GM23338 (cell line): ENCODE measurements at regions not wholly inside any gene's neighbourhood (a gene's known extent, or its start where the extent isn't known, plus 50 kb on each side); places are given as distances from the start of the nearest gene placed in this dataset.

Experiments
- ATAC-seq: fragments of 200-7000 bp; cut with Tn5 transposase; 3 replicates; pipeline ENCODE4 v1.9.1; 2020
- DNase-seq: peaks from one replicate; pipeline ENCODE4 v3.0.0-alpha.2; 2015; ENCODE audit warnings: low spot score
- H2AFZ ChIP-seq: fragments of 200-600 bp; sonication (generic); 2 replicates; pipeline ENCODE4 v1.8.0; 2016; ENCODE audit warnings: antibody characterized with exemption, mild to moderate bottlenecking, moderate library complexity
- H3F3A ChIP-seq: fragments of 200-600 bp; sonication (generic); replicated peaks from 2 replicates; pipeline ENCODE4 v1.8.0; 2017; ENCODE audit warnings: antibody characterized with exemption, mixed run types, low read depth
- H3K27ac ChIP-seq: fragments of 200-600 bp; sonication (generic); 2 replicates; pipeline ENCODE4 v1.6.1; 2016; ENCODE audit warnings: low read depth
- H3K27me3 ChIP-seq: fragments of 200-600 bp; sonication (generic); 2 replicates; pipeline ENCODE4 v1.8.0; 2016; ENCODE audit warnings: mild to moderate bottlenecking, mixed run types, moderate library complexity; ENCODE audit not compliant: insufficient read depth
- H3K36me3 ChIP-seq: fragments of 200-600 bp; sonication (generic); 2 replicates; pipeline ENCODE4 v1.8.0; 2016; ENCODE audit warnings: mild to moderate bottlenecking; ENCODE audit not compliant: insufficient read depth
- H3K4me1 ChIP-seq: fragments of 200-600 bp; sonication (generic); 2 replicates; pipeline ENCODE4 v1.8.0; 2016; ENCODE audit warnings: mild to moderate bottlenecking, moderate library complexity; ENCODE audit not compliant: insufficient read depth
- H3K4me2 ChIP-seq: fragments of 200-600 bp; sonication (generic); 2 replicates; pipeline ENCODE4 v1.7.1; 2017; ENCODE audit warnings: mixed run types
- H3K4me3 ChIP-seq: fragments of 200-600 bp; sonication (generic); 2 replicates; pipeline ENCODE4 v1.6.1; 2016; ENCODE audit warnings: mixed run types
- H3K79me2 ChIP-seq: fragments of 200-600 bp; sonication (generic); replicated peaks from 2 replicates; pipeline ENCODE4 v1.8.0; 2017; ENCODE audit warnings: mild to moderate bottlenecking; ENCODE audit not compliant: insufficient read depth
- H3K9me2 ChIP-seq: fragments of 200-600 bp; sonication (generic); 2 replicates; pipeline ENCODE4 v1.8.0; 2017; ENCODE audit not compliant: insufficient read depth
- H4K20me1 ChIP-seq: fragments of 200-600 bp; sonication (generic); replicated peaks from 2 replicates; pipeline ENCODE4 v1.8.0; 2017; ENCODE audit warnings: mild to moderate bottlenecking; ENCODE audit not compliant: insufficient read depth
- H3K27ac Mint-ChIP-seq: 2 replicates; pipeline ENCODE4 v1.8.0; 2020; ENCODE audit warnings: inconsistent platforms, mild to moderate bottlenecking, moderate library complexity, mixed read lengths
- H3K27me3 Mint-ChIP-seq: 3 replicates; pipeline ENCODE4 v1.8.0; 2022; ENCODE audit warnings: low read depth, mild to moderate bottlenecking, moderate library complexity, mixed read lengths, inconsistent platforms; ENCODE audit not compliant: insufficient read depth, poor library complexity
- H3K36me3 Mint-ChIP-seq: 3 replicates; pipeline ENCODE4 v1.8.0; 2021; ENCODE audit warnings: low read depth, mild to moderate bottlenecking, inconsistent platforms, moderate library complexity, mixed read lengths
- H3K4me1 Mint-ChIP-seq: 3 replicates; pipeline ENCODE4 v1.8.0; 2020; ENCODE audit warnings: mild to moderate bottlenecking, inconsistent platforms, mixed read lengths
- H3K4me3 Mint-ChIP-seq: 3 replicates; pipeline ENCODE4 v1.8.0; 2021; ENCODE audit warnings: moderate library complexity, mild to moderate bottlenecking, inconsistent platforms, mixed read lengths
- H3K9me3 Mint-ChIP-seq: 3 replicates; pipeline ENCODE4 v1.8.0; 2020; ENCODE audit warnings: moderate library complexity, mild to moderate bottlenecking, inconsistent platforms, mixed read lengths
- CREB1 ChIP-seq: fragments of 250-450 bp; sonication (Bioruptor Pico); IDR thresholded peaks from 2 replicates; pipeline ENCODE4 v1.5.0; 2020; ENCODE audit warnings: low read depth, mild to moderate bottlenecking, moderate library complexity
- EZH2 ChIP-seq: fragments of 200-600 bp; sonication (generic); IDR thresholded peaks from one replicate; pipeline ENCODE4 v1.8.0; 2017; ENCODE audit warnings: antibody characterized with exemption, mild to moderate bottlenecking, low read depth; ENCODE audit not compliant: unreplicated experiment
- EZH2phosphoT487 ChIP-seq: fragments of 200-600 bp; sonication (generic); IDR thresholded peaks from one replicate; pipeline ENCODE4 v1.8.1; 2018; ENCODE audit warnings: antibody characterized with exemption; ENCODE audit not compliant: unreplicated experiment
- JUNB ChIP-seq: IDR thresholded peaks from one replicate; pipeline ENCODE4 v1.6.1; 2016; ENCODE audit warnings: antibody characterized with exemption; ENCODE audit not compliant: unreplicated experiment
- NANOG ChIP-seq: IDR thresholded peaks from 2 replicates; pipeline ENCODE4 v1.6.1; 2016; ENCODE audit warnings: antibody characterized with exemption, borderline replicate concordance
- POLR2AphosphoS5 ChIP-seq: IDR thresholded peaks from 2 replicates; pipeline ENCODE4 v1.6.1; 2016; ENCODE audit warnings: antibody characterized with exemption, low read depth
- STAT1 ChIP-seq: IDR thresholded peaks from one replicate; pipeline ENCODE4 v1.6.1; 2016; ENCODE audit warnings: antibody characterized with exemption; ENCODE audit not compliant: unreplicated experiment
- ZNF114 ChIP-seq: fragments of 250-450 bp; sonication (Bioruptor Pico); IDR thresholded peaks from 2 replicates; pipeline ENCODE4 v1.5.0; 2020; ENCODE audit warnings: mild to moderate bottlenecking, moderate library complexity
- ZNF331 ChIP-seq: fragments of 250-450 bp; sonication (Bioruptor Pico); IDR thresholded peaks from 2 replicates; pipeline ENCODE4 v1.5.0; 2020; ENCODE audit warnings: low read depth, mild to moderate bottlenecking, moderate library complexity
- TF ChIP-seq, protein P1 (sequence below): IDR thresholded peaks from one replicate; pipeline ENCODE4 v1.6.1; 2018; ENCODE audit warnings: antibody characterized with exemption; ENCODE audit not compliant: unreplicated experiment
- TF ChIP-seq, protein P2 (sequence below): fragments of 250-450 bp; sonication (Bioruptor Pico); IDR thresholded peaks from 2 replicates; pipeline ENCODE4 v1.5.0; 2020; ENCODE audit warnings: mild to moderate bottlenecking, moderate library complexity
- TF ChIP-seq, protein P3 (sequence below): IDR thresholded peaks from 2 replicates; pipeline ENCODE4 v1.6.1; 2016; ENCODE audit warnings: antibody characterized with exemption
- TF ChIP-seq, protein P4 (sequence below), 2 experiments: fragments of 200-600 bp in 1 of 2; sonication (generic) in 1 of 2; conservative IDR thresholded peaks; 2 replicates each; pipeline versions ENCODE4 v1.5.1 to v1.6.1; 2016 to 2017; ENCODE audit warnings: antibody characterized with exemption in 2 of 2, low read depth in 2 of 2, mild to moderate bottlenecking in 2 of 2, moderate library complexity in 1 of 2

DNA sequence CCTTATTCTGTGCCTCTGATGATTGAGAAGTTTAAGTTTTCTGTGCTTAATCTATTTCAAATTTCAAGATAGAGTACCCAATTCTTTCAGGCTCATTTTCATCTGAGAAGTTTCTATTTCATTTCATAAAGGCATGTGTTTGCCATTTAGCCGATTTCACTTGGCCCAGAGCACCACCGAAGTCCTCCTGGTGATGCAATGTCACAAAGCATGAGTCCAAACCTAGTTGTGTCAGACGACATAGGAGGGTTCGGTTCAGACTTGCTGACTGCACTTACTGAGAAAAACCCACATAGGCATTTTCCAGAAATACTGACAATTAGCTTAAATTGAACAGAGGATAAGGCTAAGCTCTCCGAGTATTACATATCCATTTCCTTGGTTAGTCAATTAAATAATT lies 152.4 kb upstream of the FAR2 start:
- H3K27ac Mint-ChIP-seq, result no peak overlapping the region
- H3K4me3 Mint-ChIP-seq, result no peak overlapping the region
- no peaks in the 10 kb centered on the region for H3K27me3 Mint-ChIP-seq

More for the DNA sequence above, 152.4 kb upstream of the FAR2 start:
- no peaks in the 10 kb centered on the region for H3K4me1 ChIP-seq
- no peaks in the 10 kb centered on the region for H3K79me2 ChIP-seq
- TF ChIP-seq ZNF114 (no peak), JUNB (no peak), ZNF331 (CRISPR knock-in tag) (no peak), EZH2 (no peak), NANOG (no peak), STAT1 (no peak), EZH2phosphoT487 (no peak), CREB1 (CRISPR knock-in tag) (no peak), POLR2AphosphoS5 (no peak)
- TF ChIP-seq, protein P1, sequence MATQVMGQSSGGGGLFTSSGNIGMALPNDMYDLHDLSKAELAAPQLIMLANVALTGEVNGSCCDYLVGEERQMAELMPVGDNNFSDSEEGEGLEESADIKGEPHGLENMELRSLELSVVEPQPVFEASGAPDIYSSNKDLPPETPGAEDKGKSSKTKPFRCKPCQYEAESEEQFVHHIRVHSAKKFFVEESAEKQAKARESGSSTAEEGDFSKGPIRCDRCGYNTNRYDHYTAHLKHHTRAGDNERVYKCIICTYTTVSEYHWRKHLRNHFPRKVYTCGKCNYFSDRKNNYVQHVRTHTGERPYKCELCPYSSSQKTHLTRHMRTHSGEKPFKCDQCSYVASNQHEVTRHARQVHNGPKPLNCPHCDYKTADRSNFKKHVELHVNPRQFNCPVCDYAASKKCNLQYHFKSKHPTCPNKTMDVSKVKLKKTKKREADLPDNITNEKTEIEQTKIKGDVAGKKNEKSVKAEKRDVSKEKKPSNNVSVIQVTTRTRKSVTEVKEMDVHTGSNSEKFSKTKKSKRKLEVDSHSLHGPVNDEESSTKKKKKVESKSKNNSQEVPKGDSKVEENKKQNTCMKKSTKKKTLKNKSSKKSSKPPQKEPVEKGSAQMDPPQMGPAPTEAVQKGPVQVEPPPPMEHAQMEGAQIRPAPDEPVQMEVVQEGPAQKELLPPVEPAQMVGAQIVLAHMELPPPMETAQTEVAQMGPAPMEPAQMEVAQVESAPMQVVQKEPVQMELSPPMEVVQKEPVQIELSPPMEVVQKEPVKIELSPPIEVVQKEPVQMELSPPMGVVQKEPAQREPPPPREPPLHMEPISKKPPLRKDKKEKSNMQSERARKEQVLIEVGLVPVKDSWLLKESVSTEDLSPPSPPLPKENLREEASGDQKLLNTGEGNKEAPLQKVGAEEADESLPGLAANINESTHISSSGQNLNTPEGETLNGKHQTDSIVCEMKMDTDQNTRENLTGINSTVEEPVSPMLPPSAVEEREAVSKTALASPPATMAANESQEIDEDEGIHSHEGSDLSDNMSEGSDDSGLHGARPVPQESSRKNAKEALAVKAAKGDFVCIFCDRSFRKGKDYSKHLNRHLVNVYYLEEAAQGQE, result no peak
- TF ChIP-seq, protein P2, sequence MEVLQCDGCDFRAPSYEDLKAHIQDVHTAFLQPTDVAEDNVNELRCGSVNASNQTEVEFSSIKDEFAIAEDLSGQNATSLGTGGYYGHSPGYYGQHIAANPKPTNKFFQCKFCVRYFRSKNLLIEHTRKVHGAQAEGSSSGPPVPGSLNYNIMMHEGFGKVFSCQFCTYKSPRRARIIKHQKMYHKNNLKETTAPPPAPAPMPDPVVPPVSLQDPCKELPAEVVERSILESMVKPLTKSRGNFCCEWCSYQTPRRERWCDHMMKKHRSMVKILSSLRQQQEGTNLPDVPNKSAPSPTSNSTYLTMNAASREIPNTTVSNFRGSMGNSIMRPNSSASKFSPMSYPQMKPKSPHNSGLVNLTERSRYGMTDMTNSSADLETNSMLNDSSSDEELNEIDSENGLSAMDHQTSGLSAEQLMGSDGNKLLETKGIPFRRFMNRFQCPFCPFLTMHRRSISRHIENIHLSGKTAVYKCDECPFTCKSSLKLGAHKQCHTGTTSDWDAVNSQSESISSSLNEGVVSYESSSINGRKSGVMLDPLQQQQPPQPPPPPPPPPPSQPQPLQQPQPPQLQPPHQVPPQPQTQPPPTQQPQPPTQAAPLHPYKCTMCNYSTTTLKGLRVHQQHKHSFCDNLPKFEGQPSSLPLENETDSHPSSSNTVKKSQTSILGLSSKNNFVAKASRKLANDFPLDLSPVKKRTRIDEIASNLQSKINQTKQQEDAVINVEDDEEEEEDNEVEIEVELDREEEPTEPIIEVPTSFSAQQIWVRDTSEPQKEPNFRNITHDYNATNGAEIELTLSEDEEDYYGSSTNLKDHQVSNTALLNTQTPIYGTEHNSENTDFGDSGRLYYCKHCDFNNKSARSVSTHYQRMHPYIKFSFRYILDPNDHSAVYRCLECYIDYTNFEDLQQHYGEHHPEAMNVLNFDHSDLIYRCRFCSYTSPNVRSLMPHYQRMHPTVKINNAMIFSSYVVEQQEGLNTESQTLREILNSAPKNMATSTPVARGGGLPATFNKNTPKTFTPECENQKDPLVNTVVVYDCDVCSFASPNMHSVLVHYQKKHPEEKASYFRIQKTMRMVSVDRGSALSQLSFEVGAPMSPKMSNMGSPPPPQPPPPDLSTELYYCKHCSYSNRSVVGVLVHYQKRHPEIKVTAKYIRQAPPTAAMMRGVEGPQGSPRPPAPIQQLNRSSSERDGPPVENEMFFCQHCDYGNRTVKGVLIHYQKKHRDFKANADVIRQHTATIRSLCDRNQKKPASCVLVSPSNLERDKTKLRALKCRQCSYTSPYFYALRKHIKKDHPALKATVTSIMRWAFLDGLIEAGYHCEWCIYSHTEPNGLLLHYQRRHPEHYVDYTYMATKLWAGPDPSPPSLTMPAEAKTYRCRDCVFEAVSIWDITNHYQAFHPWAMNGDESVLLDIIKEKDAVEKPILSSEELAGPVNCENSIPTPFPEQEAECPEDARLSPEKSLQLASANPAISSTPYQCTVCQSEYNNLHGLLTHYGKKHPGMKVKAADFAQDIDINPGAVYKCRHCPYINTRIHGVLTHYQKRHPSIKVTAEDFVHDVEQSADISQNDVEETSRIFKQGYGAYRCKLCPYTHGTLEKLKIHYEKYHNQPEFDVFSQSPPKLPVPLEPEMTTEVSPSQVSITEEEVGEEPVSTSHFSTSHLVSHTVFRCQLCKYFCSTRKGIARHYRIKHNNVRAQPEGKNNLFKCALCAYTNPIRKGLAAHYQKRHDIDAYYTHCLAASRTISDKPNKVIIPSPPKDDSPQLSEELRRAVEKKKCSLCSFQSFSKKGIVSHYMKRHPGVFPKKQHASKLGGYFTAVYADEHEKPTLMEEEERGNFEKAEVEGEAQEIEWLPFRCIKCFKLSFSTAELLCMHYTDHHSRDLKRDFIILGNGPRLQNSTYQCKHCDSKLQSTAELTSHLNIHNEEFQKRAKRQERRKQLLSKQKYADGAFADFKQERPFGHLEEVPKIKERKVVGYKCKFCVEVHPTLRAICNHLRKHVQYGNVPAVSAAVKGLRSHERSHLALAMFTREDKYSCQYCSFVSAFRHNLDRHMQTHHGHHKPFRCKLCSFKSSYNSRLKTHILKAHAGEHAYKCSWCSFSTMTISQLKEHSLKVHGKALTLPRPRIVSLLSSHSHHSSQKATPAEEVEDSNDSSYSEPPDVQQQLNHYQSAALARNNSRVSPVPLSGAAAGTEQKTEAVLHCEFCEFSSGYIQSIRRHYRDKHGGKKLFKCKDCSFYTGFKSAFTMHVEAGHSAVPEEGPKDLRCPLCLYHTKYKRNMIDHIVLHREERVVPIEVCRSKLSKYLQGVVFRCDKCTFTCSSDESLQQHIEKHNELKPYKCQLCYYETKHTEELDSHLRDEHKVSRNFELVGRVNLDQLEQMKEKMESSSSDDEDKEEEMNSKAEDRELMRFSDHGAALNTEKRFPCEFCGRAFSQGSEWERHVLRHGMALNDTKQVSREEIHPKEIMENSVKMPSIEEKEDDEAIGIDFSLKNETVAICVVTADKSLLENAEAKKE (CRISPR knock-in tag), result no peak
- TF ChIP-seq, protein P3, sequence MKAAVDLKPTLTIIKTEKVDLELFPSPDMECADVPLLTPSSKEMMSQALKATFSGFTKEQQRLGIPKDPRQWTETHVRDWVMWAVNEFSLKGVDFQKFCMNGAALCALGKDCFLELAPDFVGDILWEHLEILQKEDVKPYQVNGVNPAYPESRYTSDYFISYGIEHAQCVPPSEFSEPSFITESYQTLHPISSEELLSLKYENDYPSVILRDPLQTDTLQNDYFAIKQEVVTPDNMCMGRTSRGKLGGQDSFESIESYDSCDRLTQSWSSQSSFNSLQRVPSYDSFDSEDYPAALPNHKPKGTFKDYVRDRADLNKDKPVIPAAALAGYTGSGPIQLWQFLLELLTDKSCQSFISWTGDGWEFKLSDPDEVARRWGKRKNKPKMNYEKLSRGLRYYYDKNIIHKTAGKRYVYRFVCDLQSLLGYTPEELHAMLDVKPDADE, result no peak
- TF ChIP-seq, protein P4, sequence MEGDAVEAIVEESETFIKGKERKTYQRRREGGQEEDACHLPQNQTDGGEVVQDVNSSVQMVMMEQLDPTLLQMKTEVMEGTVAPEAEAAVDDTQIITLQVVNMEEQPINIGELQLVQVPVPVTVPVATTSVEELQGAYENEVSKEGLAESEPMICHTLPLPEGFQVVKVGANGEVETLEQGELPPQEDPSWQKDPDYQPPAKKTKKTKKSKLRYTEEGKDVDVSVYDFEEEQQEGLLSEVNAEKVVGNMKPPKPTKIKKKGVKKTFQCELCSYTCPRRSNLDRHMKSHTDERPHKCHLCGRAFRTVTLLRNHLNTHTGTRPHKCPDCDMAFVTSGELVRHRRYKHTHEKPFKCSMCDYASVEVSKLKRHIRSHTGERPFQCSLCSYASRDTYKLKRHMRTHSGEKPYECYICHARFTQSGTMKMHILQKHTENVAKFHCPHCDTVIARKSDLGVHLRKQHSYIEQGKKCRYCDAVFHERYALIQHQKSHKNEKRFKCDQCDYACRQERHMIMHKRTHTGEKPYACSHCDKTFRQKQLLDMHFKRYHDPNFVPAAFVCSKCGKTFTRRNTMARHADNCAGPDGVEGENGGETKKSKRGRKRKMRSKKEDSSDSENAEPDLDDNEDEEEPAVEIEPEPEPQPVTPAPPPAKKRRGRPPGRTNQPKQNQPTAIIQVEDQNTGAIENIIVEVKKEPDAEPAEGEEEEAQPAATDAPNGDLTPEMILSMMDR (conservative IDR thresholded peaks at IDR 0.05; ENCODE audit: low read depth in 2 of 2), result no peak
- H3K36me3 ChIP-seq, result no peaks in the 10 kb centered on the region
- no peaks in the 10 kb centered on the region for H3K36me3 Mint-ChIP-seq
- no peaks in the 10 kb centered on the region for H3F3A ChIP-seq
- ATAC-seq (no peak), DNase-seq (no peak)
- no peaks in the 10 kb centered on the region for H3K27me3 ChIP-seq
- H3K4me1 Mint-ChIP-seq, result no peaks in the 10 kb centered on the region; the same call in 2 of the 3 replicates
- no peaks in the 10 kb centered on the region for H3K9me2 ChIP-seq
- H2AFZ ChIP-seq, result no peak overlapping the region
- no peak overlapping the region for H3K4me2 ChIP-seq
- no peak overlapping the region for H3K4me3 ChIP-seq
- no peak overlapping the region for H3K27ac ChIP-seq
- H4K20me1 ChIP-seq, result no peaks in the 10 kb centered on the region
- H3K9me3 Mint-ChIP-seq, result no peaks in the 10 kb centered on the region; the same call in 2 of the 3 replicates
